Stomach (tissue), 4 donors: ENCODE measurements at regions not wholly inside any gene's neighbourhood (a gene's known extent, or its start where the extent isn't known, plus 50 kb on each side); places are given as distances from the start of the nearest gene placed in this dataset.

Experiments
- EP300 ChIP-seq: sonication (generic); formaldehyde crosslinking; IDR thresholded peaks from one replicate; pipeline ENCODE4 v1.6.1; 2017; ENCODE audit warnings: antibody characterized with exemption
- POLR2A ChIP-seq, 4 donors: fragments of 450-650 bp; IDR thresholded peaks; one replicate each; pipeline ENCODE4 v1.6.1; 2016; ENCODE audit warnings: antibody characterized with exemption in 4 of 4, control low read depth in 2 of 4, mild to moderate bottlenecking in 1 of 4, moderate library complexity in 1 of 4
- POLR2AphosphoS5 ChIP-seq, 3 donors: sonication (generic); formaldehyde crosslinking; IDR thresholded peaks; one replicate each; pipeline ENCODE4 v1.6.1; 2016; ENCODE audit warnings: antibody characterized with exemption in 3 of 3
- TF ChIP-seq, protein P1 (sequence below), 7 experiments: fragments of 450-650 bp in 4 of 7; fragments of 200-600 bp in 3 of 7; sonication (generic) in 3 of 7; IDR thresholded peaks; one replicate each; pipeline ENCODE4 v1.5.1; 2016 to 2019; ENCODE audit warnings: antibody characterized with exemption in 7 of 7, control low read depth in 2 of 7, mild to moderate bottlenecking in 1 of 7

DNA sequence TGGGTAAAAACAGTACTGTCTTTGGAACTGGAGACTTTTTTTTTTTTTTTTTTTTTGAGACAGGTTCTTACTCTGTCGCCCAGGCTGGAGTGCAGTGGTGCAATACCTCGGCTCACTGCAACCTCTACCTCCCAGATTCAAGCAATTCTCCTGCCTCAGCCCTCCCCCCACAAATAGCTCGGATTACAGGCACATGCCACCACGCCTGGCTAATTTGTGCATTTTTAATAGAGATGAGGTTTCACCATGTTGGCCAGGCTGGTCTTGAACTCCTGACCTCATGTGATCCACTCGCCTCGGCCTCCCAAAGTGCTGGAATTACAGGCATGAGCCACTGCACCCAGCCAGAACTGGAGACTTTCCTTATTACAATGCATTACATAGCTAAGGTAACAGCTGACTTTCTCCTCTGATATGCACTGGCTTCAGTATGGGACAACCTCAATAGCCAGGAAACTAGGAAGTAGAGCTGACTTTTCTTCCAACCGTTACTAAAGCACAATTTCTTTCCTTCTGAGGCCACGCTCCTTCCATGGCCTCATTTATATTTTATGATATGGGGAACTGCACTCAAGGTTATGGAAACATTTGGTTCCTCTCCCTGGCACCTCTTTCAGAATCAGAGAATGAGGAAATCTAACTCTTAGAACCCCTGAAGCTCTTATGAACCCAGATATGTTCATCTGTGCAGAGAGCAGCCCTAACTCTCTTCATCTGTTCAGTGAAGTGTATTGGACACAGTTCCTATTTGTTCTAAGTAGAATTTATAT, 53.5 kb upstream of the FAM9B start:
- TF ChIP-seq EP300 (no peak), POLR2A (IDR thresholded peaks at IDR 0.05) (no peak), POLR2AphosphoS5 (IDR thresholded peaks at IDR 0.05) (no peak)
- TF ChIP-seq, protein P1, sequence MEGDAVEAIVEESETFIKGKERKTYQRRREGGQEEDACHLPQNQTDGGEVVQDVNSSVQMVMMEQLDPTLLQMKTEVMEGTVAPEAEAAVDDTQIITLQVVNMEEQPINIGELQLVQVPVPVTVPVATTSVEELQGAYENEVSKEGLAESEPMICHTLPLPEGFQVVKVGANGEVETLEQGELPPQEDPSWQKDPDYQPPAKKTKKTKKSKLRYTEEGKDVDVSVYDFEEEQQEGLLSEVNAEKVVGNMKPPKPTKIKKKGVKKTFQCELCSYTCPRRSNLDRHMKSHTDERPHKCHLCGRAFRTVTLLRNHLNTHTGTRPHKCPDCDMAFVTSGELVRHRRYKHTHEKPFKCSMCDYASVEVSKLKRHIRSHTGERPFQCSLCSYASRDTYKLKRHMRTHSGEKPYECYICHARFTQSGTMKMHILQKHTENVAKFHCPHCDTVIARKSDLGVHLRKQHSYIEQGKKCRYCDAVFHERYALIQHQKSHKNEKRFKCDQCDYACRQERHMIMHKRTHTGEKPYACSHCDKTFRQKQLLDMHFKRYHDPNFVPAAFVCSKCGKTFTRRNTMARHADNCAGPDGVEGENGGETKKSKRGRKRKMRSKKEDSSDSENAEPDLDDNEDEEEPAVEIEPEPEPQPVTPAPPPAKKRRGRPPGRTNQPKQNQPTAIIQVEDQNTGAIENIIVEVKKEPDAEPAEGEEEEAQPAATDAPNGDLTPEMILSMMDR (IDR thresholded peaks at IDR 0.05): no peak
